A673 (cell line): ENCODE measurements at regions not wholly inside any gene's neighbourhood (a gene's known extent, or its start where the extent isn't known, plus 50 kb on each side); places are given as distances from the start of the nearest gene placed in this dataset.
"Not testable (repeated sequence)": the region's sequence is repeated elsewhere in the genome, so short reads cannot be mapped to it uniquely, and the experiment has no call there.

Experiments used
- BruUV-seq: library from RNA; stranded (reverse); fragments of 400-500 nt; replicated peaks from 2 replicates; lab custom pipeline; 2021; lab: Mats Ljungman, UMichigan
- CTCF ChIA-PET: fragments of 300-600 bp; sonication (Branson Sonifier 250); formaldehyde crosslinking; loops from one replicate; lab custom pipeline; 2022; ENCODE audit warnings: antibody characterized with exemption; lab: Charles Lee
- POLR2A ChIA-PET: fragments of 300-600 bp; sonication (Branson Sonifier 250); formaldehyde crosslinking; loops from one replicate; lab custom pipeline; 2022; ENCODE audit warnings: antibody characterized with exemption; ENCODE audit not compliant: low non-redundant PET; lab: Charles Lee
- DNase-seq: peaks from one replicate; pipeline ENCODE4 v3.0.0-alpha.2; 2015; ENCODE audit warnings: low spot score
- H3K27ac ChIP-seq: fragments of 200-600 bp; sonication (generic); 2 replicates; pipeline ENCODE4 v1.5.1; 2016; ENCODE audit warnings: mixed run types, low read depth, mild to moderate bottlenecking, mixed read lengths, antibody characterized with exemption, low read length; ENCODE audit not compliant: poor library complexity, severe bottlenecking
- H3K27me3 ChIP-seq: fragments of 200-600 bp; sonication (generic); replicated peaks from 2 replicates; pipeline ENCODE4 v1.6.1; 2017; ENCODE audit warnings: mixed run types, low read depth, mild to moderate bottlenecking, mixed read lengths, antibody characterized with exemption, low read length; ENCODE audit not compliant: insufficient read depth, poor library complexity
- H3K36me3 ChIP-seq: fragments of 200-600 bp; sonication (generic); 2 replicates; pipeline ENCODE4 v1.6.1; 2016; ENCODE audit warnings: mixed run types, mild to moderate bottlenecking, mixed read lengths, antibody characterized with exemption, low read length; ENCODE audit not compliant: insufficient read depth, poor library complexity, severe bottlenecking
- H3K4me1 ChIP-seq: fragments of 200-600 bp; sonication (generic); 2 replicates; pipeline ENCODE4 v1.6.1; 2017; ENCODE audit warnings: mixed run types, mild to moderate bottlenecking, mixed read lengths, antibody characterized with exemption, low read length; ENCODE audit not compliant: insufficient read depth, poor library complexity, severe bottlenecking
- H3K4me3 ChIP-seq: fragments of 200-600 bp; sonication (generic); 2 replicates; pipeline ENCODE4 v1.5.1; 2016; ENCODE audit warnings: low read depth, mixed run types, mild to moderate bottlenecking, mixed read lengths, low read length; ENCODE audit not compliant: poor library complexity, severe bottlenecking
- H3K9me3 ChIP-seq: fragments of 200-600 bp; sonication (generic); 2 replicates; pipeline ENCODE4 v1.6.1; 2016; ENCODE audit warnings: mixed run types, low read depth, mild to moderate bottlenecking, mixed read lengths, antibody characterized with exemption, low read length; ENCODE audit not compliant: poor library complexity, severe bottlenecking
- EZH2 ChIP-seq: fragments of 200-600 bp; sonication (generic); IDR thresholded peaks from 2 replicates; pipeline ENCODE4 v1.6.1; 2017; ENCODE audit warnings: borderline replicate concordance, low read depth, mild to moderate bottlenecking, mixed read lengths, antibody characterized with exemption, low read length; ENCODE audit not compliant: poor library complexity, severe bottlenecking
- intact Hi-C: fragments of 100-400 bp; cut with micrococcal nuclease; formaldehyde crosslinking; loops from one replicate; pipeline ENCODE4 v1.10.0; 2022; ENCODE audit not compliant: unreplicated experiment
- TF ChIP-seq, protein P1 (sequence below): fragments of 300-800, 200-600 bp; sonication (generic); conservative IDR thresholded peaks from 2 replicates; pipeline ENCODE4 v1.5.1; 2017; ENCODE audit warnings: low read depth, mild to moderate bottlenecking, antibody characterized with exemption, low read length, moderate library complexity, mixed read lengths

DNA sequence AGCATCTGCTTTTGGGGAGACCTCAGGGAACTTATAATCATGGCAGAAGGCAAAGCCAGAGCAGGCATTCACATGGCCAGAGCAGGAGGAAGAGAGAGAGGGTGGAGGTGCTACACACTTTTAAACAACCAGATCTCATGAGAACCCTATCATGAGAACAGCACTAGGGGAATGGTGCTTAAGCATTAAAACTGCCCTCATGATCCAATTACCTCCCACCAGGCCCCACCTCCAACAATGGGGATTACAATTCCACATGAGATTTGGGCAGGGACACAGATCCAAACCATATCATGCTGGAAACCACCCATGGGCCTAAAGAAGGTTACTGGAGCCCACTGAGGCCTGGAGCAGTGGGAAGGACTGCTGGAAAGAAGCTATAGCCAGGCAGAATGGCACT lies 66.9 kb upstream of the CHST1 start:
- ChIA-PET CTCF (no interaction called here), POLR2A (no interaction called here)
- no peak overlapping the region for H3K27ac ChIP-seq
- no peaks in the 10 kb centered on the region for H3K4me1 ChIP-seq
- no TSS peak for BruUV-seq
- H3K36me3 ChIP-seq = no peaks in the 10 kb centered on the region
- H3K9me3 ChIP-seq = no peaks in the 10 kb centered on the region
- no peaks in the 10 kb centered on the region for H3K27me3 ChIP-seq
- intact Hi-C loops = no loop called here
- H3K4me3 ChIP-seq = no peak overlapping the region
- TF ChIP-seq, protein P1, sequence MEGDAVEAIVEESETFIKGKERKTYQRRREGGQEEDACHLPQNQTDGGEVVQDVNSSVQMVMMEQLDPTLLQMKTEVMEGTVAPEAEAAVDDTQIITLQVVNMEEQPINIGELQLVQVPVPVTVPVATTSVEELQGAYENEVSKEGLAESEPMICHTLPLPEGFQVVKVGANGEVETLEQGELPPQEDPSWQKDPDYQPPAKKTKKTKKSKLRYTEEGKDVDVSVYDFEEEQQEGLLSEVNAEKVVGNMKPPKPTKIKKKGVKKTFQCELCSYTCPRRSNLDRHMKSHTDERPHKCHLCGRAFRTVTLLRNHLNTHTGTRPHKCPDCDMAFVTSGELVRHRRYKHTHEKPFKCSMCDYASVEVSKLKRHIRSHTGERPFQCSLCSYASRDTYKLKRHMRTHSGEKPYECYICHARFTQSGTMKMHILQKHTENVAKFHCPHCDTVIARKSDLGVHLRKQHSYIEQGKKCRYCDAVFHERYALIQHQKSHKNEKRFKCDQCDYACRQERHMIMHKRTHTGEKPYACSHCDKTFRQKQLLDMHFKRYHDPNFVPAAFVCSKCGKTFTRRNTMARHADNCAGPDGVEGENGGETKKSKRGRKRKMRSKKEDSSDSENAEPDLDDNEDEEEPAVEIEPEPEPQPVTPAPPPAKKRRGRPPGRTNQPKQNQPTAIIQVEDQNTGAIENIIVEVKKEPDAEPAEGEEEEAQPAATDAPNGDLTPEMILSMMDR = no peak
- no peak for TF ChIP-seq EZH2
- no peak for DNase-seq

DNA sequence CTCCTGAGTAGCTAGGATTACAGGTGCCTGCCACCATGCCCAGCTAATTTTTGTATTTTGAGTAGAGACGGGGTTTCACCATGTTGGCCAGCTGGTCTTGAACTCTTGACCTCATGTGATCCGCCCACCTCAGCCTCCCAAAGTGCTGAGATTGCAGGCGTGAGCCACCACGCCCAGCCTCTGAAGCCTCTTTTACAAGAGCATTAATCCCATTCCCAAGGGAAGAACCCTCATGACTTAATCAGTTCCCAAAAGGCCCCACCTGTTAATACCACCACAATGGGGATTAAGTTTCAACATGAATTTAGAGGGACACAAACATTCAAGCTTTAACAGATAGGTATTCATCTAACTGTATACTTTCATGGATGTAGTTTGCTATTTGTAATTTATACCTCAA lies 65.7 kb upstream of the CHST1 start:
- intact Hi-C loops, CTCF ChIA-PET, H3K9me3 ChIP-seq, POLR2A ChIA-PET, DNase-seq, BruUV-seq, H3K27me3 ChIP-seq, H3K4me1 ChIP-seq, H3K4me3 ChIP-seq, H3K27ac ChIP-seq, H3K36me3 ChIP-seq: not testable (repeated sequence)

DNA sequence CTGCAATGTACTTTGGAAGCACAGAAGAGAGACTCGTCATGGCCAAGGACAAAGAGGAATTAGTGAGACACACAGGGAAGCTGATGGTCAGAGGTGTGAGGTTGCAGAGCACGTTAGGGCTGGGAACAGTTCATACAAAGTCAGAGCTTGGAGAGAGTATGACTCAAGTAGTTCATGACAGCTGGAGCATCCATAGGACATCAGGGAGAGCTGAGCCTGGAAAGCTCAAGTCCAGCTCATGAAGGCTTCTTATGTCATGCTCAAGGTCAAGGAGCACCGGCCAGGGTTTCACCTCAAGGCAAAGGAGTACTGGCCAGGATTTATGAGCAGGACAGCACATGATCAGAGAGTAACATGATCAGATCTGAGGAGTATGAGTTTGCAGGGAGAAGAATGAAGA lies 64.6 kb upstream of the CHST1 start:
- H3K9me3 ChIP-seq = no peaks in the 10 kb centered on the region
- no peaks in the 10 kb centered on the region for H3K36me3 ChIP-seq
- H3K4me1 ChIP-seq = peaks cover 10% of the 10 kb centered on the region
- ChIA-PET POLR2A (no interaction called here), CTCF (interaction anchor here (0.7 to 0.8 kb wide), 2 partner anchors 42 to 1840 kb away, joined by 3 to 5 read pairs; no protein-coding TSS in a partner anchor)
- TF ChIP-seq EZH2 = no peak
- TF ChIP-seq, protein P1 = no peak
- H3K27ac ChIP-seq = no peak overlapping the region
- no peak overlapping the region for H3K4me3 ChIP-seq
- intact Hi-C loops = no loop called here
- BruUV-seq = no TSS peak
- DNase-seq = no peak
- H3K27me3 ChIP-seq = no peaks in the 10 kb centered on the region

DNA sequence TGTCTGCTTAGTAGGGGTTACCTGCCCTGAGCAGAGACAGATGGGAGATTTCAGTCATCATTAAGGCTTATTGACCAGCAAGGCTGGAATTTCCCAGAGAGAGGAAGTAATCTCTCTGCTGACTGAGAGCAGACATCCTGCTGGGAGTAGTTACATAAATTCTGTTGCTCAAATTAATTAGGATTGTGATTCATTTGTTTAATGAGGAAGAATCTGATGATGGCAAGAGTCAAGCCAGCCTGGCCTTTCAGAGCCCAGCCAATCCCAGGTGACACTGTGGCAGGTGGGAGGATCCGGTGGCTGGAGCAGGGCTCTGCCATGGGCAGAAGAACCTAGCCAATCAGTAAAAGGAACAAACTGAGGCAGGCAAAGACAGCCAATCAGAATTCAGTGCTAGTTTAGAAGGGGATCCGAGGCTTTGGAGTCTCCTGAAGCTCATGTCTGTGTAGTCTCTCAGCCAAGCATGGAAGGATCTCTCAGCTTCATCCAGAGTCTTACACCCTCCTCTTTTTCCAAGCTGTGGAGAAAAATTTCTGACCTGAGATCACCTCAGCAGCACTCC lies 61.2 kb upstream of the CHST1 start:
- TF ChIP-seq, protein P1 = no peak
- no peak for TF ChIP-seq EZH2
- no peak for DNase-seq
- Histone ChIP-seq H3K27me3 (no peaks in the 10 kb centered on the region), H3K4me3 (no peak overlapping the region), H3K27ac (no peak overlapping the region), H3K9me3 (no peaks in the 10 kb centered on the region), H3K4me1 (peaks cover 10% of the 10 kb centered on the region), H3K36me3 (no peaks in the 10 kb centered on the region)
- ChIA-PET POLR2A (no interaction called here), CTCF (no interaction called here)
- intact Hi-C loops = no loop called here
- no TSS peak for BruUV-seq
